Embryonic facial prominence (tissue), 1 donor: ENCODE measurements at regions not wholly inside any gene's neighbourhood (a gene's known extent, or its start where the extent isn't known, plus 50 kb on each side); places are given as distances from the start of the nearest gene placed in this dataset.

ENCODE experiments used
- DNase-seq: peaks from one replicate; pipeline ENCODE4 v3.0.0-alpha.2; 2016; ENCODE audit errors: extremely low spot score

- DNase-seq: no peak
Measured at GRCh38 chr7:131899271-131900030, 343.0 kb upstream of the PODXL start.

- no peak for DNase-seq
Measured at GRCh38 chr7:131898418-131898817, 342.0 kb upstream of the PODXL start.

DNA sequence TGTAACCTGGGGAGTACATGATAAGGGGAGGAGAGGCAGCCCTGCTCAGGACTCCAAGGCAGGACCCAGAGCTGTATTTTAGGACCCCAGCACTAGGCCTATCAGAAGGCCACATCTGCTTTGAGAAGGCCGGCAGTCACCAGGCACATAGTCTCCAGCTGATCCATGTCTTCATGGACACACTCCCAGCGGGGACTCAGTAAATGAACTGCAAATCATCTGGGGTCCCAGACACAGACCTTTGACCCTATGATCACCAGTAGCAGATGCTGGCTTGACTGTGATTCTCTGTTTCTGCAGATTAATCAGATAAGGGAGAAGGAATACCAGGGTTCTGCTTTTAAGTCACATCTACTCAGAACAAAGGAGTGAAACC is 341.4 kb upstream of the PODXL start:
- no peak for DNase-seq

DNA sequence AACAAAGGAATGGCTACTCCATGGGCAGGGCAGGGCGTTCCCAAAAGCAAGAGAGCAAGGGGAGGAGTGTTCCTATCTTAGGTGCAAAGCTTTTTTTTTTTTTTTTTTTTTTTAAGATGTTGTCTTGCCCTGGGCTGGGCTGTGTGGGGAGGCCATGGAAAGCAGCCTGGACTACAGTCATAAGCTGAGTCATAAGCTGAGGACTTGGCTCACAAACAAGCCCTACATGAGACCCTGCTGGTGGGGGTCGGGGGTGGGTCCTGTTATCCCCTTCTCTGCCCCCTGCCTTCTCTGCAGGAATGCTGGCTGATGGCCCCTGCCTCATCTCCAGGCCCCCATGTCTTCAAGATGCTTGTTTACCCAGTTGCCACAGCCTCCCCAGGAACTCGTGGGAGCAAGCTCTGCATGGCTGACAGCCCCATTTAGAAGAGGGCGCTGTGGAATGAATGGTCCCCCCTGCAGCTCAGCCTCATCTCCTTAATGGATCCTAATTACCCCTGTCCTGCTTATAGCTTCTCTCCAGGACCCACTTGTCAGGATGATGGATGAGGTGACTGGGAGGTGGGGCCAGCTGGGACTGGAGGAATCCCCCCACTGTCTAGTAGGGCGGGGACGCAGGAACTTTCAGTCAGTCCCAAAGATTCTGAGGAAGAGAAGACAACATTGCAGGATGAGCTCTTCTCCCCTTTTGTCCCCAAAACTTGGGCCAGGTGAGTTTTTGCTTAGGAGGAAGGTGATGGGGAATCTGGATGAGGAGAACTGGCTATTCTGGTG is 340.8 kb upstream of the PODXL start:
- DNase-seq: no peak

DNA sequence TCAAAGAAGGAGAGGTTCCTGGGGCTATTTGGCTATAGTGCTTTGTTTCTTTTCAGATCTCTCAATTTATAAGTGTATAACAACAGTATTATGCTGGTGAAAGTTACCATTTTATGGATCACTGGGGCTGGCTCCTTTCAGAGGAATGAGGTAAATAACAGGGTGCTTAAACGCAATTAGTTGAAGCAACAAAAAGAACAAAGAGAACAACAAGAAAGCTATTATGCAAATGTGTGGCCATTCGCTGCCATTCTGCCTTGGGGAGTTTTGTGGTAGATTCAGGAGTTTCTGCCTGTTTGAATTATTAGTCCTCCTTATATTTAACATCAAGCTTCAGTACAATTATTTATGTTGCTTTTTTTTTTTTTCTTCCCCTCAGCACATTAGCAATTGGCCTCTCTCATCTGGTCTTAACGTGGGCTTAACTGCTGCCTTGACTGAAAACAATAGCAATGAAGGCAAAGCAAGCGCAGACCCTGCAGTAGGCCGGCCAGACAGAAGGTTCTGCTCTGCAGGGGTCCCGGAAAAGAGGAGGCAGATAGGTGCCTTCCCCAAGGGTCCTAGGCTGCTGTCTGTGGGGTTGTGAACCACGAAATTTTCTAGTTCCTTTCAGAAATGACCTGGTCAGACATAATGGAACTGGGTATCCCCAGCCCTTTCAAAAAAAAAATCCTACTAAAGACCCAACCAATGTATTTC is 339.9 kb upstream of the PODXL start:
- DNase-seq: no peak

GRCh38 chr7:131895541-131896164 is 339.2 kb upstream of the PODXL start:
- DNase-seq: no peak

GRCh38 chr7:131893631-131894340 is 337.4 kb upstream of the PODXL start:
- no peak for DNase-seq

DNA sequence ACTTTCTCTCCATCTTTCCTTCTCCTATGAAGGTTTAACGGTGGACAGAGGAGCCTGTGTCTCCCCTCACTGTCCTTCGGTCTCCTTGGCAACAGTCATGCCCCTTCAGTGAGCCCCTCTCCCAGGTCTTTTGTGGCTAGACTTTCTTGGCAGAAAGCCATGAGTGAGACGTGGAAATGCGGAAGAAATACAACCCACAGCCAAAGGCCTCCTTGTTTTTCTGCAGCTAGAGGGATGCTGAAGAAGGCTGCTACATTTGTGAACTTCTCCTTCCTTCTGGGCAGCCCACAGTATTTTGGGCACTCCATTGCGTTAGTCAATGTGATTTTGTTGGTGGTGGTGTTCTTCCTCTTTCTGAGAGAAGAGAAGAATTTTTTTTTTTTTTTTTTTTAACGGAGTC is 333.7 kb upstream of the PODXL start:
- peak; percentile 42 for DNase-seq

GRCh38 chr7:131889572-131890150 is 333.2 kb upstream of the PODXL start:
- DNase-seq: no peak

DNA sequence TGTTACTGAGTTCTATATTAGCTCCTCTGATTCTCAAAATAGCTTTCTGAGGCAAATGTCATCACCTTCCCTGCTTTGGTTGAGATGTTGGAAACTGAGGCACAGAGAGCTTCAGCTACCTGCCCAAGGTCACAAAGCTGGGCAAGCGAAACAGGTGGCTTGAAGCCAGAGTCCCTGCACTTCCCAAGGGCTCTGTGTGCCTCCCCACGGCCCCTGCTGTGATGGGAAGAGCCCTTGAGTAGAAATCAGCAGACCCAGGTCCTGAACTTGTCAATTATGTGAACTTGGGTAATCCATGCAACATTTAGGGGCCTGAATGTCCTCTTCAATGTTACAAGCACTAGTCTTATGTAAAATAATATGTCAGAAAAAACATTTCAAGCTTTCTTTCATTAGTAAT is 327.3 kb upstream of the PODXL start:
- DNase-seq: no peak

DNA sequence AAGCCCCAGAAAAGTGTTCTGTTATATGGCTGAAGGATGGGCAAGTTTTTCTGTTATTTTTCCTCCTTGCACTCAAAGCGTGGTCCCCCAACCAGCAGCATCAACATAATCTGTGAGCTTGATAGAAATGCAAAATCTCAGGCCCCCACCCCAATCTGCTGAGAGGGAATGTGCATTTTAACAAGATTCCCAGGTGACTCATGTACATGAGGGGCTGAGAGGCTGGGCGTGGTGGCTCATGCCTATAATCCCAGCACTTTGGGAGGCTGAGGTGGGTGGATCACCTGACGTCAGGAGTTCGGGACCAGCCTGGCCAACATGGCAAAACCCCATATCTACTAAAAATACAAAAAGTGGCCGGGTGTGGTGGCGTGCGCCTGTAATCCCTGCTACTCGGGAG is 326.8 kb upstream of the PODXL start:
- DNase-seq: no peak

DNA sequence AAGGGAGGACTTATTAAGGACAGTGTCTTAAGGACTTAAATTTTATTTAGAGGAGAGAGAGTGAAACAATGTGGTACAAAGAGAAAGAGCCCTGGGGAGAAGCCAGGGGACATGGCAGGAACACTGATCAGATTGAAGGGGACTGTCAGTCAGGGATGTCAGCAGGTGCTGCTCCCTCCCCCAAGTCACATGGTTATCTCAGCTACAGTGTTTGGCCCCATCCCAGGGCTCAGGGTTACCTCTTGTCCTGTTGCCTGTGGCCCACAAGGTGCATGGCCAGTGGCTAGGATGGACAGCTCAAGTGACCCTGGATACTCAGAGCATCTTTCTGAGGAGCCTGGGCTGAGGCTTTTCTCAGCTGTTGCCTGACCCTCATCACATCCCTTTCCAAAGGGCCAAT is 325.9 kb upstream of the PODXL start:
- no peak for DNase-seq

- DNase-seq: no peak
Measured at GRCh38 chr7:131880078-131880477, 323.6 kb upstream of the PODXL start.

- no peak for DNase-seq
Measured at GRCh38 chr7:131879424-131879823, 323.0 kb upstream of the PODXL start.

DNA sequence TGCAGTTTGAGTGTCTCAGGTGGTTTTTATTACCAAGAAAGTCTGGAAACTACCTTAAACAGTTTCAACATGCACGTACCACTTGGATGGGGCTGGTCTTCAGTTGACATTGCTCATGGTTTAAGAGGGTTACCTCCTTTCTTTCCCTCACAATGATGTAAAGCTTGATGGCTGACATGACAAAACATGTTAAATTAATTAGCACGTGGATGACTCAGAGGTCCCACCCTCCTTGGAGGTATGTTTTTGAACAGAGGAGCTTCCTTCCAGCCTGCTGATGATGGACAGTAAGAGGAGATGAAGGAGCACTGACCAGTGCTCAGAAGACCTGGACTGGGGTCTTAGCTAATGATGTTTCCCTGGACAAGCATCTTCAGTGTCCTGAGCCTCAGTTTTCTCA is 322.3 kb upstream of the PODXL start:
- DNase-seq: no peak

GRCh38 chr7:131873581-131873980 is 317.2 kb upstream of the PODXL start:
- DNase-seq: no peak

DNA sequence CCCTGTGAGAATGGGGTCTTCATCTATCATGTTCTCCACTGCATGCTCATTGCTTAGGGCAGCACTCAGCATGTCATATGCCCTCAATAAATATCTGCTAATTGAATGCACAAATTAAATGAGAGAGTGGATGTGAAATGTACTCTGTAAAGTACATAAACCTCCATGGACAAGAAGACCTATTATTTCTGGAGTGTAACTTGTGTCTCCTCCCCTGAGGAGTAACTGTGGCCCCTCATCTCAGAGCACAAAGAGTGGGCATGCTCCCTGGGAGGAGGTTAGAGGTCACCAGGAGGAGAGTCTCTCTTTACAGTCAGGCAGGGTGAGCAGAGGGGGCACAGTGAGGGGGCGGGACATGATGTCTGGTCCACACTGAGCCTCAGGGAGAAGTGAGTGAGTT is 313.6 kb upstream of the PODXL start:
- no peak for DNase-seq

- DNase-seq: no peak
Measured at GRCh38 chr7:131869169-131869844, 312.9 kb upstream of the PODXL start.

DNA sequence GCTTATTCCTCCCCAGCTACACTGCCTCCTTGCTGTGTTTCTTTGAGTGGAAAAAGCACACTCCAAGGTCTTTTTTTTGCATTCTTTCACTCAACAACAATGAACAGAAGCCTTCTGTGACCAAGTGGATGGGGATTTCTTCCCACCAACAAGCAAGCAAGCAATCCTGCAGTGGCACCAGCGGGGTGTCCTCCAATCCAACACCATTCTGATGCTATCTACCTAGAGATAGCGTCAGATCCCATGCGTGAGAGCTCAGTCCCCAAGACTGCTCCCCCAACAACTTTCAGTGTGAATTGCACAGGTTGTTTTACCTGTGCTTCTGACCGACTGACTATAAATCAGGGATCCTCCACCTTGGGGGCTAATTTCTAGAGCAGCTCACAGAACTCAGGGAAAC is 311.0 kb upstream of the PODXL start:
- no peak for DNase-seq

- DNase-seq: no peak
Measured at GRCh38 chr7:131865911-131866310, 309.5 kb upstream of the PODXL start.
